CD14-positive monocyte (primary cell): ENCODE measurements at regions not wholly inside any gene's neighbourhood (a gene's known extent, or its start where the extent isn't known, plus 50 kb on each side); places are given as distances from the start of the nearest gene placed in this dataset.

Source experiments
- DNase-seq, 3 donors: peaks; one replicate each; pipeline ENCODE4 v3.0.0-alpha.2; 2011 to 2022
- H2AFZ ChIP-seq: 2 replicates; pipeline ENCODE4 v1.6.0; 2012; ENCODE audit warnings: mild to moderate bottlenecking, low read depth, low read length, inconsistent platforms; ENCODE audit not compliant: insufficient read depth, poor library complexity, severe bottlenecking
- H3K27ac ChIP-seq, 2 donors: 1 replicate in 1 of 2; 2 replicates in 1 of 2; pipeline ENCODE4 v1.5.1; 2012 to 2013; ENCODE audit warnings: low read length in 2 of 2, control low read depth in 1 of 2, inconsistent platforms in 1 of 2, low read depth in 1 of 2, mild to moderate bottlenecking in 1 of 2
- H3K27me3 ChIP-seq, 2 donors: one replicate each; pipeline versions ENCODE4 v1.6.0 to v1.6.1; 2011 to 2013; ENCODE audit warnings: low read length in 2 of 2; ENCODE audit not compliant: control insufficient read depth in 2 of 2, insufficient read depth in 2 of 2
- H3K36me3 ChIP-seq, 2 donors: replicated peaks in 1 of 2; 1 replicate in 1 of 2; 2 replicates in 1 of 2; pipeline versions ENCODE4 v1.5.1 to v1.6.1; 2012 to 2013; ENCODE audit warnings: low read length in 2 of 2, control low read depth in 1 of 2, inconsistent platforms in 1 of 2, mild to moderate bottlenecking in 1 of 2; ENCODE audit not compliant: insufficient read depth in 2 of 2, control insufficient read depth in 1 of 2
- H3K4me1 ChIP-seq, 2 donors: 1 replicate in 1 of 2; 2 replicates in 1 of 2; pipeline versions ENCODE4 v1.5.1 to v1.6.1; 2012 to 2013; ENCODE audit warnings: low read length in 2 of 2, control low read depth in 1 of 2, inconsistent platforms in 1 of 2, mild to moderate bottlenecking in 1 of 2, moderate library complexity in 1 of 2; ENCODE audit not compliant: insufficient read depth in 2 of 2, control insufficient read depth in 1 of 2
- H3K4me2 ChIP-seq: replicated peaks from 2 replicates; pipeline ENCODE3; 2012; ENCODE audit warnings: low read length, moderate library complexity, mild to moderate bottlenecking; ENCODE audit not compliant: poor library complexity, severe bottlenecking; ENCODE audit errors: extremely low read depth
- H3K4me3 ChIP-seq, 3 experiments: fragments of 200-600 bp in 1 of 3; sonication (generic) in 1 of 3; replicated peaks in 1 of 3; 1 replicate in 2 of 3; 2 replicates in 1 of 3; pipeline ENCODE4 v1.5.1; 2011 to 2013; ENCODE audit warnings: low read length in 3 of 3, mild to moderate bottlenecking in 3 of 3, control low read depth in 2 of 3, low read depth in 2 of 3, inconsistent platforms in 1 of 3, moderate library complexity in 1 of 3
- H3K79me2 ChIP-seq: 2 replicates; pipeline ENCODE4 v1.6.0; 2012; ENCODE audit warnings: mild to moderate bottlenecking, control low read depth, inconsistent platforms, low read length, moderate library complexity; ENCODE audit not compliant: insufficient read depth
- H3K9ac ChIP-seq: 2 replicates; pipeline ENCODE4 v1.6.0; 2017; ENCODE audit warnings: low read length, mild to moderate bottlenecking; ENCODE audit not compliant: insufficient read depth, poor library complexity, severe bottlenecking
- H3K9me3 ChIP-seq, 2 donors: replicated peaks in 1 of 2; 1 replicate in 1 of 2; 2 replicates in 1 of 2; pipeline versions ENCODE4 v1.5.1 to v1.6.1; 2012 to 2013; ENCODE audit warnings: low read length in 2 of 2, control low read depth in 1 of 2; ENCODE audit not compliant: control insufficient read depth in 1 of 2, insufficient read depth in 1 of 2
- H4K20me1 ChIP-seq: 2 replicates; pipeline ENCODE4 v1.6.0; 2012; ENCODE audit warnings: mild to moderate bottlenecking, low read length, control low read depth, moderate library complexity; ENCODE audit not compliant: insufficient read depth
- H3K27ac Mint-ChIP-seq, 7 donors: one replicate each; pipeline ENCODE4 v1.8.0; 2020; ENCODE audit warnings: mild to moderate bottlenecking in 7 of 7, mixed read lengths in 7 of 7, moderate library complexity in 6 of 7, inconsistent platforms in 2 of 7
- H3K27me3 Mint-ChIP-seq, 3 donors: one replicate each; pipeline ENCODE4 v1.8.0; 2021 to 2022; ENCODE audit warnings: low read depth in 3 of 3, mild to moderate bottlenecking in 3 of 3, mixed read lengths in 3 of 3, moderate library complexity in 3 of 3, inconsistent platforms in 1 of 3
- H3K36me3 Mint-ChIP-seq, 2 donors: one replicate each; pipeline ENCODE4 v1.8.0; 2020; ENCODE audit warnings: mixed read lengths in 2 of 2, inconsistent platforms in 1 of 2, mild to moderate bottlenecking in 1 of 2
- H3K4me1 Mint-ChIP-seq: one replicate; pipeline ENCODE4 v1.8.0; 2020; ENCODE audit warnings: mild to moderate bottlenecking, mixed read lengths
- H3K4me3 Mint-ChIP-seq, 2 donors: one replicate each; pipeline ENCODE4 v1.8.0; 2020; ENCODE audit warnings: mild to moderate bottlenecking in 2 of 2, mixed read lengths in 2 of 2, moderate library complexity in 1 of 2
- H3K9me3 Mint-ChIP-seq, 7 donors: one replicate each; pipeline ENCODE4 v1.8.0; 2020 to 2022; ENCODE audit warnings: mixed read lengths in 7 of 7, mild to moderate bottlenecking in 6 of 7, moderate library complexity in 6 of 7, inconsistent platforms in 2 of 7
- CTCF ChIP-seq: fragments of 200-600 bp; IDR thresholded peaks from one replicate; pipeline ENCODE4 v1.8.0; 2022; ENCODE audit warnings: antibody characterized with exemption, mild to moderate bottlenecking
- WGBS: methylation state at CpG from one replicate; pipeline ENCODE4 v1.1.5; 2013; ENCODE audit warnings: missing lambda C conversion rate; ENCODE audit not compliant: insufficient coverage; 5-methylcytosine and 5-hydroxymethylcytosine counted together
- intact Hi-C, 2 donors: fragments of 100-400 bp; cut with micrococcal nuclease; formaldehyde crosslinking; loops; one replicate each; pipeline versions ENCODE4 v1.15.0 to v1.15.1; 2023

- DNase-seq: no peak
- Mint-ChIP-seq H3K4me1 (peaks cover 19% of the 10 kb centered on the region), H3K9me3 (peaks cover 0 to 3% (median 0%) of the 10 kb centered on the region in 7 donors), H3K27ac (no peak overlapping the region), H3K36me3 (no peaks in the 10 kb centered on the region), H3K4me3 (no peak overlapping the region), H3K27me3 (peaks cover 0 to 2% (median 1%) of the 10 kb centered on the region in 3 donors)
- Histone ChIP-seq H3K79me2 (no peaks in the 10 kb centered on the region), H3K27me3 (no peaks in the 10 kb centered on the region), H3K4me2 (no peak overlapping the region), H2AFZ (no peak overlapping the region), H3K4me1 (no peaks in the 10 kb centered on the region), H3K36me3 (no peaks in the 10 kb centered on the region), H3K4me3 (no peak overlapping the region), H3K9me3 (no peaks in the 10 kb centered on the region), H3K9ac (no peak overlapping the region), H3K27ac (no peak overlapping the region), H4K20me1 (no peaks in the 10 kb centered on the region)
- TF ChIP-seq CTCF: no peak
- intact Hi-C loops: no loop called here
- no CpG with 5 or more reads among the region's 3 CpGs for WGBS
Observed at GRCh38 chr15:91472316-91472756, 372.3 kb downstream of the SV2B start.

- Histone ChIP-seq H3K9ac (no peak overlapping the region), H3K79me2 (no peaks in the 10 kb centered on the region), H3K27ac (no peak overlapping the region), H3K4me1 (no peaks in the 10 kb centered on the region), H2AFZ (no peak overlapping the region), H4K20me1 (no peaks in the 10 kb centered on the region), H3K36me3 (no peaks in the 10 kb centered on the region), H3K9me3 (no peaks in the 10 kb centered on the region), H3K27me3 (no peaks in the 10 kb centered on the region), H3K4me3 (no peak overlapping the region), H3K4me2 (no peak overlapping the region)
- peaks cover 0 to 3% (median 0%) of the 10 kb centered on the region in 7 donors for H3K9me3 Mint-ChIP-seq
- H3K27me3 Mint-ChIP-seq: peaks cover 1 to 4% (median 2%) of the 10 kb centered on the region in 3 donors
- DNase-seq: no peak
- WGBS: no CpG with 5 or more reads among the region's 3 CpGs
- H3K36me3 Mint-ChIP-seq: no peaks in the 10 kb centered on the region
- H3K4me3 Mint-ChIP-seq: no peak overlapping the region
- intact Hi-C loops: no loop called here
- H3K4me1 Mint-ChIP-seq: peaks cover 22% of the 10 kb centered on the region
- TF ChIP-seq CTCF: no peak
- no peak overlapping the region for H3K27ac Mint-ChIP-seq
Observed at GRCh38 chr15:91473894-91474545, 374.0 kb downstream of the SV2B start.
